Osteoblast (primary cell): ENCODE measurements at regions not wholly inside any gene's neighbourhood (a gene's known extent, or its start where the extent isn't known, plus 50 kb on each side); places are given as distances from the start of the nearest gene placed in this dataset.

Source experiments
- DNase-seq: peaks from one replicate; pipeline ENCODE4 v3.0.0; 2011; ENCODE audit warnings: low spot score, mixed read lengths; ENCODE audit not compliant: insufficient read length; ENCODE audit errors: missing footprints
- H2AFZ ChIP-seq: 2 replicates; pipeline ENCODE4 v1.6.0; 2011; ENCODE audit warnings: mild to moderate bottlenecking, low read length
- H3K27ac ChIP-seq: 2 replicates; pipeline ENCODE4 v1.5.1; 2011; ENCODE audit warnings: mild to moderate bottlenecking, low read depth, low read length, moderate library complexity
- H3K27me3 ChIP-seq: 2 replicates; pipeline ENCODE4 v1.6.0; 2012; ENCODE audit warnings: mild to moderate bottlenecking, control low read depth, inconsistent platforms, low read length, moderate library complexity; ENCODE audit not compliant: insufficient read depth
- H3K36me3 ChIP-seq: 2 replicates; pipeline ENCODE4 v1.5.1; 2011; ENCODE audit warnings: mild to moderate bottlenecking, low read length, control low read depth, moderate library complexity; ENCODE audit not compliant: insufficient read depth
- H3K4me1 ChIP-seq: 2 replicates; pipeline ENCODE4 v1.5.1; 2011; ENCODE audit warnings: mild to moderate bottlenecking, low read length, control low read depth, moderate library complexity; ENCODE audit not compliant: insufficient read depth
- H3K4me2 ChIP-seq: 2 replicates; pipeline ENCODE4 v1.6.0; 2011; ENCODE audit warnings: mild to moderate bottlenecking, low read length; ENCODE audit not compliant: insufficient read depth
- H3K4me3 ChIP-seq: fragments of 200-600 bp; sonication (generic); 3 replicates; pipeline ENCODE4 v1.5.1; 2012; ENCODE audit warnings: mild to moderate bottlenecking, low read length, inconsistent platforms; ENCODE audit not compliant: insufficient read depth
- H3K79me2 ChIP-seq: 2 replicates; pipeline ENCODE4 v1.6.0; 2012; ENCODE audit warnings: mild to moderate bottlenecking, low read length, control low read depth, inconsistent platforms; ENCODE audit not compliant: insufficient read depth
- H3K9me3 ChIP-seq: 2 replicates; pipeline ENCODE4 v1.5.1; 2011; ENCODE audit warnings: low read depth, low read length, control low read depth
- H4K20me1 ChIP-seq: 2 replicates; pipeline ENCODE4 v1.6.0; 2012; ENCODE audit warnings: mild to moderate bottlenecking, low read length, control low read depth; ENCODE audit not compliant: insufficient read depth
- TF ChIP-seq, protein P1 (sequence below): IDR thresholded peaks from 2 replicates; pipeline ENCODE4 v1.5.1; 2011; ENCODE audit warnings: mild to moderate bottlenecking, low read depth, low read length, moderate library complexity; ENCODE audit errors: extremely low read depth

DNA sequence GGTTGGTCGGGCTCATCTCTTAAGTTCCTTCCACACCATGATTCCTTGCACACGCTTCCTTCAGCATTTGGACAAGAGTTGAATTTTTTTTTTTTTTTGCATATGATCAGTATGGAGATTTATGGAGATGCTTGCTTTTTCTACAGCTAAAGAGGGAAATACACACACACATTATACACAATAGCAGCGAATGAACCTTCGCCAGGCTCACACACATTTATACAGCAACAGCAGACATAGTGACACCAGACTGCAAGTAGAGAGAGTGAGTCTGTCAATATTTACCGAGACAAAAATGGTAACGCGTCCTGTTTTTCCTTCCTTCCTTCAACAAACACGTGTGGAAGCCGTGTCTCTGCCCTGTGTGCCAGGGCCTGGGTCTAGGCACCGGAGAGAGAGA is 897.9 kb downstream of the BCL11B start:
- H3K36me3 ChIP-seq = no peaks in the 10 kb centered on the region
- no peaks in the 10 kb centered on the region for H3K4me1 ChIP-seq
- no peak overlapping the region for H3K4me2 ChIP-seq
- H2AFZ ChIP-seq = no peak overlapping the region
- no peaks in the 10 kb centered on the region for H3K27me3 ChIP-seq
- peaks cover 4% of the 10 kb centered on the region for H3K9me3 ChIP-seq
- TF ChIP-seq, protein P1, sequence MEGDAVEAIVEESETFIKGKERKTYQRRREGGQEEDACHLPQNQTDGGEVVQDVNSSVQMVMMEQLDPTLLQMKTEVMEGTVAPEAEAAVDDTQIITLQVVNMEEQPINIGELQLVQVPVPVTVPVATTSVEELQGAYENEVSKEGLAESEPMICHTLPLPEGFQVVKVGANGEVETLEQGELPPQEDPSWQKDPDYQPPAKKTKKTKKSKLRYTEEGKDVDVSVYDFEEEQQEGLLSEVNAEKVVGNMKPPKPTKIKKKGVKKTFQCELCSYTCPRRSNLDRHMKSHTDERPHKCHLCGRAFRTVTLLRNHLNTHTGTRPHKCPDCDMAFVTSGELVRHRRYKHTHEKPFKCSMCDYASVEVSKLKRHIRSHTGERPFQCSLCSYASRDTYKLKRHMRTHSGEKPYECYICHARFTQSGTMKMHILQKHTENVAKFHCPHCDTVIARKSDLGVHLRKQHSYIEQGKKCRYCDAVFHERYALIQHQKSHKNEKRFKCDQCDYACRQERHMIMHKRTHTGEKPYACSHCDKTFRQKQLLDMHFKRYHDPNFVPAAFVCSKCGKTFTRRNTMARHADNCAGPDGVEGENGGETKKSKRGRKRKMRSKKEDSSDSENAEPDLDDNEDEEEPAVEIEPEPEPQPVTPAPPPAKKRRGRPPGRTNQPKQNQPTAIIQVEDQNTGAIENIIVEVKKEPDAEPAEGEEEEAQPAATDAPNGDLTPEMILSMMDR = no peak
- H3K79me2 ChIP-seq = no peaks in the 10 kb centered on the region
- H3K27ac ChIP-seq = no peak overlapping the region
- no peak for DNase-seq
- H3K4me3 ChIP-seq = no peak overlapping the region
- no peaks in the 10 kb centered on the region for H4K20me1 ChIP-seq

DNA sequence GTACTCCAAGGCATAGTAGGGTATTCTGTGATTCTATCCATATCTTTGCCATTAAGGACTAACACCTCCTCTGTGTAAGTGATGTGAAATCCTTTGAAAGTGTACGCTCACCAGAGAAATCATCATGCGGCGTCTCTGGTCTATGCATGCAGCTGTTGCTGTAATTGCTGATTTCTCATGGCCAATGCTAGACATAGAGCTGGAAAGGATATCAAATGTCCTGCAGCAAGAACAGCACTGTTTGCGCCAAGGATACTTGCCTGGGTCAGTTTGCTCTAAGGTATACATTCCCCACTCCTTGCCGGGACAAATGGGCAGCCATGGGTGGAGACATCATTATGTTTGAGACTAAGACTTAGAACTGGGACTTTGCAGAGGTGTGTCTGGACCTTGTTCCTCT is 896.4 kb downstream of the BCL11B start:
- TF ChIP-seq, protein P1 = no peak
- Histone ChIP-seq H2AFZ (no peak overlapping the region), H3K27ac (no peak overlapping the region), H3K27me3 (no peaks in the 10 kb centered on the region), H3K4me2 (no peak overlapping the region), H3K4me3 (no peak overlapping the region), H3K36me3 (no peaks in the 10 kb centered on the region), H4K20me1 (no peaks in the 10 kb centered on the region), H3K4me1 (no peaks in the 10 kb centered on the region), H3K79me2 (no peaks in the 10 kb centered on the region), H3K9me3 (peaks cover 4% of the 10 kb centered on the region)
- DNase-seq = no peak

DNA sequence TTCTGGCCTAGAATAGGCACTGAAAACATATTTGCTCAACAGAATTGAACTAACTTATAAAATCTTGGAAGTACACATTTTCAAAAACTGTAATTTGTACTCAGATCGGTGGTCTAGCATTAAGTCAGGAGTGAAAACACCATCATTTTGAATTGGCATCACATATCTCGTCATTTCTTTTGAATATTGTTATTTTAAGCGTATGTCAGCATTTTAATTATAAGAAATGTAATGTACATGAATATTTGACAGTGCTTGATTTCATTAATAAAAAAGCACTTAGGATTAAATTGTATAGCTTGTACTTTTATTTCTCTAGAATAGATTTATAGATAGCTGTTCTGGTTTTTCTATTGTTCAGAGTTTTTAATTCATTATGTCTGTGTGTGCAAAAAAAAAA is 892.2 kb downstream of the BCL11B start:
- Histone ChIP-seq H3K4me2 (no peak overlapping the region), H3K27ac (no peak overlapping the region)

DNA sequence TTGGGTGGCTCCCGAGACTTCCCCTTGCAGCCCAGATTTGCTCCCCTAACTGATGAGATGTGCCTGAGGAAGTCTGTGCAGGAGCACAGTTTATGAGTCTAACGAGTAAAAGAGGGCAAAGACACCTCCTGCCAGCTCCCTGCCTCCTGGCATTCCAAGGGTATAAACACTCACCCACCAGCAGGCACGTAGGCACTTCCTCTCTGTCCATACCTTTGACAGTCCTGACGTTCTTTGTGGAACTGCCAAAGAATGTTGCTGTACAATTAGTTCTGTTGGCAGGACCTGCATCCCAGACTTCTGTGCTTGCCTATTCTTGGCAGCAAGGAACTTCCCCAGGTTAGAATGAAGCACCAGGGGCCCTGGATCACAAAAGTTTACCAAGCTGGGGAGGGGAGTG is 889.3 kb downstream of the BCL11B start:
- Histone ChIP-seq H3K36me3 (no peaks in the 10 kb centered on the region), H2AFZ (no peak overlapping the region), H3K4me2 (no peak overlapping the region), H3K4me3 (no peak overlapping the region), H3K27ac (no peak overlapping the region), H3K9me3 (peaks cover 4% of the 10 kb centered on the region), H3K4me1 (no peaks in the 10 kb centered on the region), H3K79me2 (no peaks in the 10 kb centered on the region), H4K20me1 (no peaks in the 10 kb centered on the region), H3K27me3 (no peaks in the 10 kb centered on the region)
- no peak for DNase-seq
- TF ChIP-seq, protein P1 = no peak

More for the DNA sequence above, 892.2 kb downstream of the BCL11B start:
- peaks cover 2% of the 10 kb centered on the region for H3K9me3 ChIP-seq
- TF ChIP-seq, protein P1 = no peak
- DNase-seq = no peak
- H3K36me3 ChIP-seq = no peaks in the 10 kb centered on the region
- H4K20me1 ChIP-seq = no peaks in the 10 kb centered on the region
- no peaks in the 10 kb centered on the region for H3K4me1 ChIP-seq
- H2AFZ ChIP-seq = no peak overlapping the region
- H3K27me3 ChIP-seq = no peaks in the 10 kb centered on the region
- H3K79me2 ChIP-seq = no peaks in the 10 kb centered on the region
- no peak overlapping the region for H3K4me3 ChIP-seq
